Fibroblast of lung (primary cell): ENCODE measurements at regions not wholly inside any gene's neighbourhood (a gene's known extent, or its start where the extent isn't known, plus 50 kb on each side); places are given as distances from the start of the nearest gene placed in this dataset.

ENCODE experiments used
- DNase-seq, 2 donors: peaks; one replicate each; pipeline versions ENCODE4 v3.0.0 to v3.0.0-alpha.2; 2010; ENCODE audit warnings: low read depth in 2 of 2
- H2AFZ ChIP-seq: 2 replicates; pipeline ENCODE4 v1.5.1; 2012; ENCODE audit warnings: low read length, control low read depth, inconsistent platforms
- H3K27ac ChIP-seq: 2 replicates; pipeline ENCODE4 v1.5.1; 2011; ENCODE audit warnings: low read length, control low read depth; ENCODE audit not compliant: insufficient read depth
- H3K27me3 ChIP-seq: 2 replicates; pipeline ENCODE4 v1.5.1; 2011; ENCODE audit warnings: mild to moderate bottlenecking, low read length; ENCODE audit not compliant: control insufficient read depth, insufficient read depth
- H3K36me3 ChIP-seq: 2 replicates; pipeline ENCODE4 v1.5.1; 2011; ENCODE audit warnings: low read length; ENCODE audit not compliant: control insufficient read depth, insufficient read depth
- H3K4me1 ChIP-seq: 2 replicates; pipeline ENCODE4 v1.5.1; 2011; ENCODE audit warnings: low read length; ENCODE audit not compliant: control insufficient read depth, insufficient read depth; ENCODE audit errors: extremely low read depth
- H3K4me2 ChIP-seq: 2 replicates; pipeline ENCODE4 v1.5.1; 2011; ENCODE audit warnings: low read length, control low read depth; ENCODE audit not compliant: insufficient read depth; ENCODE audit errors: extremely low read depth
- H3K4me3 ChIP-seq, 4 experiments: fragments of 200-600 bp in 1 of 4; sonication (generic) in 1 of 4; replicated peaks in 1 of 4; 2 replicates each; pipeline ENCODE4 v1.5.1; 2011 to 2016; ENCODE audit warnings: low read length in 4 of 4, low read depth in 3 of 4, mild to moderate bottlenecking in 3 of 4, control low read depth in 2 of 4, inconsistent platforms in 1 of 4, mixed read lengths in 1 of 4; ENCODE audit not compliant: insufficient read depth in 1 of 4; ENCODE audit errors: control extremely low read depth in 1 of 4
- H3K79me2 ChIP-seq: 2 replicates; pipeline ENCODE4 v1.5.1; 2012; ENCODE audit warnings: mild to moderate bottlenecking, low read length, inconsistent platforms; ENCODE audit not compliant: control insufficient read depth, insufficient read depth
- H3K9ac ChIP-seq: 2 replicates; pipeline ENCODE4 v1.5.1; 2011; ENCODE audit warnings: mild to moderate bottlenecking, low read length, control low read depth; ENCODE audit not compliant: insufficient read depth
- H3K9me3 ChIP-seq: 2 replicates; pipeline ENCODE4 v1.5.1; 2012; ENCODE audit warnings: low read depth, low read length; ENCODE audit not compliant: control insufficient read depth, insufficient read depth
- H4K20me1 ChIP-seq: 2 replicates; pipeline ENCODE4 v1.5.1; 2011; ENCODE audit warnings: low read length; ENCODE audit not compliant: control insufficient read depth, insufficient read depth; ENCODE audit errors: extremely low read depth
- CTCF ChIP-seq, 2 donors: IDR thresholded peaks in 1 of 2; conservative IDR thresholded peaks in 1 of 2; 1 replicate in 1 of 2; 2 replicates in 1 of 2; pipeline ENCODE4 v1.5.1; 2011 to 2012; ENCODE audit warnings: low read length in 2 of 2, control low read depth in 1 of 2, inconsistent platforms in 1 of 2, low read depth in 1 of 2, mild to moderate bottlenecking in 1 of 2
- EZH2 ChIP-seq: IDR thresholded peaks from 2 replicates; pipeline ENCODE4 v1.5.1; 2012; ENCODE audit warnings: low read length, control low read depth, mild to moderate bottlenecking; ENCODE audit errors: missing control alignments

DNA sequence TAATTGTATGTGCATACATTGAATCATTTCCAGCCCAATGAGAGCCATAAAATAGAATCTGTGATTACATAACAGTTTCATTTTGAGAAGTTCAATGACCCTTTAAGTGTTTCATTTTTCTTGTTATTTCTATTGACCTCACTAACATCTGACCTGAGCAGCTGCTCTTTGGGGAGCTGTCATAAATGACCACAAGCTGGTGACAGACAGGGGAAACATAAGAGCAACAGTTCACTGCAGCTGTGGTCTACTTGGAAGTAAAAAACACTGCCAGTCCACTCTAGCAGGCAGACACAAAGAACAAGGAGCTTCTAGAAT is 265.4 kb downstream of the DTWD2 start:
- Histone ChIP-seq H3K27ac (no peak overlapping the region), H3K36me3 (no peaks in the 10 kb centered on the region), H2AFZ (no peak overlapping the region), H3K9me3 (no peaks in the 10 kb centered on the region), H3K4me1 (no peaks in the 10 kb centered on the region), H3K4me2 (no peak overlapping the region), H3K79me2 (no peaks in the 10 kb centered on the region), H3K9ac (no peak overlapping the region), H4K20me1 (no peaks in the 10 kb centered on the region), H3K4me3 (no peak overlapping the region), H3K27me3 (no peaks in the 10 kb centered on the region)
- no peak for DNase-seq
- TF ChIP-seq EZH2 (no peak), CTCF (conservative IDR thresholded peaks at IDR 0.05 in 1 of 2, IDR thresholded peaks at IDR 0.05 in 1 of 2; ENCODE audit: low read depth in 1 of 2, low read length in 2 of 2) (no peak)

- no peak overlapping the region for H3K4me2 ChIP-seq
- H4K20me1 ChIP-seq, result no peaks in the 10 kb centered on the region
- no peaks in the 10 kb centered on the region for H3K4me1 ChIP-seq
- H3K79me2 ChIP-seq, result no peaks in the 10 kb centered on the region
- no peak overlapping the region for H2AFZ ChIP-seq
- no peak for TF ChIP-seq CTCF (conservative IDR thresholded peaks at IDR 0.05 in 1 of 2, IDR thresholded peaks at IDR 0.05 in 1 of 2; ENCODE audit: low read depth in 1 of 2, low read length in 2 of 2)
- TF ChIP-seq EZH2, result no peak
- H3K36me3 ChIP-seq, result no peaks in the 10 kb centered on the region
- H3K9me3 ChIP-seq, result no peaks in the 10 kb centered on the region
- no peak overlapping the region for H3K4me3 ChIP-seq
- H3K9ac ChIP-seq, result no peak overlapping the region
- DNase-seq, result no peak
- no peaks in the 10 kb centered on the region for H3K27me3 ChIP-seq
- H3K27ac ChIP-seq, result no peak overlapping the region
Measured at GRCh38 chr5:118722122-118723020, 266.0 kb downstream of the DTWD2 start.

DNA sequence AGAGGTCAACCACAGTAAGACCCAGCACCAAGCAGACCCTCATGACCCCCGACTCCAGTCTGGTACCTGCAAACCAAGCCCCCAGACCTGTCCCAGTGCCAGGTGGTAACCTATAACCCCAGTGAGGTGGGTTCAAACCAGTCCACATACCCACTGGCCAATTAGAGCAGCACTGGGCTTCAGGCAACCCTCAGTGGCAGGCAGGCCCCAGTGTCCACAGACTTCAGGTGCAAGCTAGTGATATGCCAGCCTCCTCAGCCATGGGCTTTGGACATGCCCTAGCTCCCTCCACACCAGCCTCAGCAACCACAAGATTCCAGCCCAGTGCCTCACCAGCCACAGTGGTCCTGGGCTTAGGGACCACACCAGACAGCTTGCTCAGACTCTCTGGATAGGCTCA is 276.6 kb downstream of the DTWD2 start:
- no peak for DNase-seq
- H3K27ac ChIP-seq, result no peak overlapping the region
- H3K9ac ChIP-seq, result no peak overlapping the region
- H3K27me3 ChIP-seq, result no peaks in the 10 kb centered on the region
- no peaks in the 10 kb centered on the region for H3K36me3 ChIP-seq
- no peak overlapping the region for H2AFZ ChIP-seq
- H3K4me3 ChIP-seq, result no peak overlapping the region
- H3K4me1 ChIP-seq, result no peaks in the 10 kb centered on the region
- no peaks in the 10 kb centered on the region for H3K9me3 ChIP-seq
- no peaks in the 10 kb centered on the region for H3K79me2 ChIP-seq
- H3K4me2 ChIP-seq, result no peak overlapping the region
- TF ChIP-seq EZH2 (no peak), CTCF (conservative IDR thresholded peaks at IDR 0.05 in 1 of 2, IDR thresholded peaks at IDR 0.05 in 1 of 2; ENCODE audit: low read depth in 1 of 2, low read length in 2 of 2) (no peak)
- no peaks in the 10 kb centered on the region for H4K20me1 ChIP-seq
